ENCODE measurements at regions not wholly inside any gene's neighbourhood (a gene's known extent, or its start where the extent isn't known, plus 50 kb on each side); places are given as distances from the start of the nearest gene placed in this dataset.

GRCh38 chr2:120831891-120832290 is 96.2 kb downstream of the GLI2 start:
- no peaks in the 10 kb centered on the region for H3K4me1 ChIP-seq (ENCODE audit: insufficient read depth, low read length)
- no peak for TF ChIP-seq KDM2A (CRISPR knock-in tag; IDR thresholded peaks at IDR 0.05; ENCODE audit: borderline replicate concordance, low read depth)
- no peak overlapping the region for H3K9ac ChIP-seq (ENCODE audit: insufficient read depth, low read depth, low read length)
- H3K79me2 ChIP-seq (ENCODE audit: insufficient read depth, low read length), result no peaks in the 10 kb centered on the region
- 33% methylated on average over 6 of the region's 6 CpGs for WGBS (ENCODE audit: low lambda C conversion rate)
- ATAC-seq (no peak), FAIRE-seq (no peak), DNase-seq (ENCODE audit: low spot score) (no peak)
- in situ Hi-C loops (cut with HindIII; ENCODE audit: extremely low pct_ligation_motif_present, low pct_unique_long_range_greater_than_20kb) (no loop called here), intact Hi-C loops (cut with micrococcal nuclease; ENCODE audit: unreplicated experiment) (no loop called here)
- ChIA-PET POLR2A (no interaction called here), CTCF (ENCODE audit: low intra/inter-chr PET ratio, low total read pairs) (no interaction called here)
- H3K27me3 ChIP-seq (ENCODE audit: control insufficient read depth in 1 of 2, insufficient read depth in 2 of 2, low read length in 2 of 2), result peaks cover 3 to 61% of the 10 kb centered on the region in 2 experiments; a peak in 4 of 5 replicates
- no peaks in the 10 kb centered on the region for H3K9me3 ChIP-seq (ENCODE audit: low read length)
- no peak overlapping the region for H2AFZ ChIP-seq (ENCODE audit: low read length)
- no peak overlapping the region for H3K27ac ChIP-seq (ENCODE audit: extremely low read length, insufficient read depth, low read length)
- no peaks in the 10 kb centered on the region for H3K36me3 ChIP-seq (replicated peaks in 1 of 2; ENCODE audit: control insufficient read depth in 1 of 2, insufficient read depth in 2 of 2, low read length in 2 of 2)
- no peak overlapping the region for H3K4me3 ChIP-seq (replicated peaks in 1 of 3; ENCODE audit: insufficient read depth in 1 of 3, low read depth in 2 of 3, low read length in 3 of 3)
- no peaks in the 10 kb centered on the region; the same call in 1 of the 2 replicates for H4K20me1 ChIP-seq (ENCODE audit: insufficient read depth, low read length)
- no TSS peak for BruUV-seq (replicated peaks)
- no peak overlapping the region for H3K4me2 ChIP-seq (ENCODE audit: low read depth, low read length)

GRCh38 chr2:120832296-120833070 is 96.8 kb downstream of the GLI2 start:
- CTCF ChIA-PET (ENCODE audit: low intra/inter-chr PET ratio, low total read pairs), result no interaction called here
- H3K4me3 ChIP-seq (replicated peaks in 1 of 3; ENCODE audit: insufficient read depth in 1 of 3, low read depth in 2 of 3, low read length in 3 of 3), result no peak overlapping the region
- H3K36me3 ChIP-seq (replicated peaks in 1 of 2; ENCODE audit: control insufficient read depth in 1 of 2, insufficient read depth in 2 of 2, low read length in 2 of 2), result no peaks in the 10 kb centered on the region
- H3K9ac ChIP-seq (ENCODE audit: insufficient read depth, low read depth, low read length), result no peak overlapping the region
- H3K27ac ChIP-seq (ENCODE audit: extremely low read length, insufficient read depth, low read length), result no peak overlapping the region
- 16% methylated on average over 8 of the region's 11 CpGs for WGBS (ENCODE audit: low lambda C conversion rate)
- FAIRE-seq (no peak), ATAC-seq (no peak; the same call in 2 of the 3 replicates), DNase-seq (ENCODE audit: low spot score) (no peak)
- no peak overlapping the region for H3K4me2 ChIP-seq (ENCODE audit: low read depth, low read length)
- no peaks in the 10 kb centered on the region for H3K9me3 ChIP-seq (ENCODE audit: low read length)
- TF ChIP-seq HIVEP1 (CRISPR knock-in tag; IDR thresholded peaks at IDR 0.05) (no peak), POGZ (CRISPR knock-in tag; IDR thresholded peaks at IDR 0.05) (no peak), GMEB1 (CRISPR knock-in tag; IDR thresholded peaks at IDR 0.05; ENCODE audit: borderline replicate concordance) (no peak), HOMEZ (CRISPR knock-in tag; IDR thresholded peaks at IDR 0.05; ENCODE audit: low read depth) (no peak), CENPBD1 (CRISPR knock-in tag; IDR thresholded peaks at IDR 0.05; ENCODE audit: borderline replicate concordance, low read depth) (no peak), ZNF207 (IDR thresholded peaks at IDR 0.05; ENCODE audit: borderline replicate concordance) (no peak), ZNF639 (CRISPR knock-in tag; conservative IDR thresholded peaks at IDR 0.05) (no peak), ZNF329 (CRISPR knock-in tag; IDR thresholded peaks at IDR 0.05; ENCODE audit: low read depth) (no peak)
- POLR2A ChIA-PET, result no interaction called here
- no peak overlapping the region for H2AFZ ChIP-seq (ENCODE audit: low read length)
- no peaks in the 10 kb centered on the region for H3K4me1 ChIP-seq (ENCODE audit: insufficient read depth, low read length)
- H3K27me3 ChIP-seq (ENCODE audit: control insufficient read depth in 1 of 2, insufficient read depth in 2 of 2, low read length in 2 of 2), result peaks cover 3 to 55% of the 10 kb centered on the region in 2 experiments; a peak in 4 of 5 replicates
- H3K79me2 ChIP-seq (ENCODE audit: insufficient read depth, low read length), result no peaks in the 10 kb centered on the region
- H4K20me1 ChIP-seq (ENCODE audit: insufficient read depth, low read length), result no peaks in the 10 kb centered on the region; the same call in 1 of the 2 replicates
- intact Hi-C loops (cut with micrococcal nuclease; ENCODE audit: unreplicated experiment), result no loop called here
- in situ Hi-C loops (cut with HindIII; ENCODE audit: extremely low pct_ligation_motif_present, low pct_unique_long_range_greater_than_20kb), result no loop called here
- no TSS peak for BruUV-seq (replicated peaks)

All from HepG2 (cell line).